OCI-LY1 (cell line): ENCODE measurements at regions not wholly inside any gene's neighbourhood (a gene's known extent, or its start where the extent isn't known, plus 50 kb on each side); places are given as distances from the start of the nearest gene placed in this dataset.
A peak's percentile ranks its signal among the peaks of the same experiment; 100 is the strongest.

Experiments
- H2AFZ ChIP-seq: fragments of 200-600 bp; sonication (generic), shearing (Covaris generic); 2 replicates; pipeline ENCODE4 v1.6.0; 2014; ENCODE audit warnings: antibody characterized with exemption, mild to moderate bottlenecking, low read length
- H3F3A ChIP-seq: fragments of 200-600 bp; sonication (generic), shearing (Covaris generic); 2 replicates; pipeline ENCODE4 v1.6.0; 2014; ENCODE audit warnings: mild to moderate bottlenecking, antibody characterized with exemption, low read length, moderate library complexity; ENCODE audit not compliant: insufficient read depth
- H3K27ac ChIP-seq: fragments of 200-600 bp; sonication (generic); 2 replicates; pipeline ENCODE4 v1.5.1; 2014; ENCODE audit warnings: low read length, mixed run types, mild to moderate bottlenecking, low read depth; ENCODE audit not compliant: poor library complexity, severe bottlenecking
- H3K27me3 ChIP-seq: fragments of 200-600 bp; sonication (generic); 2 replicates; pipeline ENCODE4 v1.6.0; 2014; ENCODE audit warnings: antibody characterized with exemption, mild to moderate bottlenecking, low read length, moderate library complexity; ENCODE audit not compliant: insufficient read depth
- H3K36me3 ChIP-seq: fragments of 200-600 bp; sonication (generic); 2 replicates; pipeline ENCODE4 v1.6.1; 2014; ENCODE audit warnings: mild to moderate bottlenecking, antibody characterized with exemption, low read length, moderate library complexity, mixed read lengths; ENCODE audit not compliant: insufficient read depth
- H3K4me1 ChIP-seq: fragments of 200-600 bp; sonication (generic); 2 replicates; pipeline ENCODE4 v1.5.1; 2014; ENCODE audit warnings: mild to moderate bottlenecking, low read length, moderate library complexity; ENCODE audit not compliant: insufficient read depth, severe bottlenecking
- H3K4me2 ChIP-seq: fragments of 200-600 bp; sonication (generic), shearing (Covaris generic); 2 replicates; pipeline ENCODE4 v1.6.1; 2014; ENCODE audit warnings: low read length
- H3K4me3 ChIP-seq: fragments of 200-600 bp; sonication (generic); 2 replicates; pipeline ENCODE4 v1.5.1; 2014; ENCODE audit warnings: low read length, low read depth, mild to moderate bottlenecking, mixed read lengths; ENCODE audit not compliant: poor library complexity, severe bottlenecking
- H3K79me2 ChIP-seq: fragments of 200-600 bp; shearing (Covaris generic); 2 replicates; pipeline ENCODE4 v1.6.1; 2016; ENCODE audit warnings: mixed run types, low read length, mixed read lengths; ENCODE audit not compliant: insufficient read depth
- H3K9ac ChIP-seq: fragments of 200-600 bp; sonication (generic), shearing (Covaris generic); 2 replicates; pipeline ENCODE4 v1.6.1; 2014; ENCODE audit warnings: mild to moderate bottlenecking, low read length, mixed read lengths
- H3K9me2 ChIP-seq: fragments of 200-600 bp; sonication (generic), shearing (Covaris generic); 2 replicates; pipeline ENCODE4 v1.6.1; 2014; ENCODE audit warnings: low read depth, mild to moderate bottlenecking, low read length, mixed read lengths
- H3K9me3 ChIP-seq: fragments of 200-600 bp; shearing (Covaris generic); 2 replicates; pipeline ENCODE4 v1.6.1; 2014; ENCODE audit warnings: low read length, mixed read lengths
- H4K20me1 ChIP-seq: fragments of 200-600 bp; sonication (generic), shearing (Covaris generic); 2 replicates; pipeline ENCODE4 v1.6.0; 2016; ENCODE audit warnings: mild to moderate bottlenecking, low read length; ENCODE audit not compliant: insufficient read depth
- EZH2 ChIP-seq: fragments of 200-600 bp; sonication (generic), shearing (Covaris generic); IDR thresholded peaks from 2 replicates; pipeline ENCODE4 v1.8.0; 2017; ENCODE audit warnings: borderline replicate concordance, mixed run types, mild to moderate bottlenecking, antibody characterized with exemption, low read length, moderate library complexity, mixed read lengths
- TF ChIP-seq, protein P1 (sequence below): fragments of 200-600 bp; sonication (generic), shearing (Covaris generic); IDR thresholded peaks from 2 replicates; pipeline ENCODE4 v1.5.1; 2017; ENCODE audit warnings: mild to moderate bottlenecking, antibody characterized with exemption, low read length, moderate library complexity, mixed read lengths

DNA sequence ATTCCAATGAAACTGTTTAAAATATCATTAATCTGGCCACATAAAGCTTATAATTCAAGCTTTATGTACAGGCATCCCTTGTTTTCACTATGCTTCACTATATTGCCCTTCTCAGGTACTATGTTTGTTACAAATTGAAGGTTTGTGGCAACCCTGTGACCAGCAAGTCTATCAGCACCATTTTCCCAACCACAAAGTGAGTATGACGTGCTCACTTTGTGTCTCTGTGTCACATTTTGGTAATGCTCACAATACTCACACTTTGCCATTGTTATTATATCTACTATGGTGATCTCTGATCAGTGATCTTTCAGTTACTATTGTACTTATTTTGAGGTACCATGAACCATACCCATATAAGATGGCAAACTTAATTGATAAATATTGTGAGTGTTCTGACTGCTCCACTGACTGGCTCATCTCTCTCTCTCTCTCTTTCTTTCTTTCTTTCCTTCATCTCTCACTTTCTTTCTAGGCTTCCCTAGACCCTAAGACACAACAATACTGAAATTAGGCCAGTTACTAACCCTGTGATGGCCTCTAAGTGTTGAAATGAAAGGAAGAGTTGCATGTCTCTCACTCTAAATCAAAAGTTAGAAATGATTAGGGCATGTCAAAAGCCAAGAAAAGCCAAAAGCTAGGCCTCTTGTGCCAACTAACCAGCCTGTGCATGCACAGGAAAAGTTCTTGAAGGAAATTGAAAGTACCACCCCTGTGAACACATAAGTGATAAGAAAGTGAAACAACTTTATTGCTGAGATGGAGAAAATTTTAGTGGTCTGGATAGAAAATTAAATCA, 227.9 kb downstream of the BCAS1 start:
- Histone ChIP-seq H3F3A (peaks cover 24% of the 10 kb centered on the region; the same call in 1 of the 2 replicates), H3K27ac (peak overlapping the region; percentile 88), H3K9ac (0 out of 2 replicates have a peak overlapping the region, but pooled peaks have one; percentile 10), H3K9me3 (no peaks in the 10 kb centered on the region), H2AFZ (0 out of 2 replicates have a peak overlapping the region, but pooled peaks have one; percentile 13), H3K4me3 (no peak overlapping the region), H3K36me3 (no peaks in the 10 kb centered on the region), H3K27me3 (no peaks in the 10 kb centered on the region), H3K79me2 (no peaks in the 10 kb centered on the region), H3K4me2 (peak overlapping the region; percentile 15), H3K4me1 (peaks cover 78% of the 10 kb centered on the region), H3K9me2 (no peaks in the 10 kb centered on the region), H4K20me1 (no peaks in the 10 kb centered on the region)
- TF ChIP-seq EZH2 = no peak

DNA sequence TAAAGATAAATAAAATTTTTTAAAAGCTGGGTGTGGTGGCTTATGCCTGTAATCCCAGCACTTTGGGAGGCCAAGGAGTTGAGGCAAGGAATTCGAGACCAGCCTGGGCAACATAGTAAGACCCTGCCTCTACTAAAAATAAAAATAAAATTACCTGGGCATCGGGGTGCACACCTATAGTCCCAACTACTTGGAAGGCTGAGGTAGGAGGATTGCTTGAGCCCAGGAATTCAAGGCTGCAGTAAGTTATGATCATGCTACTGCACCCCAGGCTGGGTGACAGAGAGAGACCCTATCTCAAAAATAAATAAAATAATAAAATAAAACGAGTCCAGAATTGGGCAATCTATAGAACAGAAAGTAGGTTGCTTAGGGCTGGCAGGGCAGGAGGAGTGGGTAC, 228.7 kb downstream of the BCAS1 start:
- peak overlapping the region; percentile 88 for H3K27ac ChIP-seq
- no peak overlapping the region for H3K4me3 ChIP-seq
- H3K9me2 ChIP-seq = no peaks in the 10 kb centered on the region
- no peaks in the 10 kb centered on the region for H3K79me2 ChIP-seq
- H3K9ac ChIP-seq = no peak overlapping the region
- no peak for TF ChIP-seq EZH2
- TF ChIP-seq, protein P1, sequence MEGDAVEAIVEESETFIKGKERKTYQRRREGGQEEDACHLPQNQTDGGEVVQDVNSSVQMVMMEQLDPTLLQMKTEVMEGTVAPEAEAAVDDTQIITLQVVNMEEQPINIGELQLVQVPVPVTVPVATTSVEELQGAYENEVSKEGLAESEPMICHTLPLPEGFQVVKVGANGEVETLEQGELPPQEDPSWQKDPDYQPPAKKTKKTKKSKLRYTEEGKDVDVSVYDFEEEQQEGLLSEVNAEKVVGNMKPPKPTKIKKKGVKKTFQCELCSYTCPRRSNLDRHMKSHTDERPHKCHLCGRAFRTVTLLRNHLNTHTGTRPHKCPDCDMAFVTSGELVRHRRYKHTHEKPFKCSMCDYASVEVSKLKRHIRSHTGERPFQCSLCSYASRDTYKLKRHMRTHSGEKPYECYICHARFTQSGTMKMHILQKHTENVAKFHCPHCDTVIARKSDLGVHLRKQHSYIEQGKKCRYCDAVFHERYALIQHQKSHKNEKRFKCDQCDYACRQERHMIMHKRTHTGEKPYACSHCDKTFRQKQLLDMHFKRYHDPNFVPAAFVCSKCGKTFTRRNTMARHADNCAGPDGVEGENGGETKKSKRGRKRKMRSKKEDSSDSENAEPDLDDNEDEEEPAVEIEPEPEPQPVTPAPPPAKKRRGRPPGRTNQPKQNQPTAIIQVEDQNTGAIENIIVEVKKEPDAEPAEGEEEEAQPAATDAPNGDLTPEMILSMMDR = no peak
- H3K4me2 ChIP-seq = no peak overlapping the region
- no peaks in the 10 kb centered on the region for H4K20me1 ChIP-seq
- H3K9me3 ChIP-seq = no peaks in the 10 kb centered on the region
- H3K36me3 ChIP-seq = no peaks in the 10 kb centered on the region
- 0 out of 2 replicates have a peak overlapping the region, but pooled peaks have one; percentile 13 for H2AFZ ChIP-seq
- H3K4me1 ChIP-seq = peaks cover 70% of the 10 kb centered on the region
- peaks cover 24% of the 10 kb centered on the region; the same call in 1 of the 2 replicates for H3F3A ChIP-seq
- H3K27me3 ChIP-seq = no peaks in the 10 kb centered on the region

DNA sequence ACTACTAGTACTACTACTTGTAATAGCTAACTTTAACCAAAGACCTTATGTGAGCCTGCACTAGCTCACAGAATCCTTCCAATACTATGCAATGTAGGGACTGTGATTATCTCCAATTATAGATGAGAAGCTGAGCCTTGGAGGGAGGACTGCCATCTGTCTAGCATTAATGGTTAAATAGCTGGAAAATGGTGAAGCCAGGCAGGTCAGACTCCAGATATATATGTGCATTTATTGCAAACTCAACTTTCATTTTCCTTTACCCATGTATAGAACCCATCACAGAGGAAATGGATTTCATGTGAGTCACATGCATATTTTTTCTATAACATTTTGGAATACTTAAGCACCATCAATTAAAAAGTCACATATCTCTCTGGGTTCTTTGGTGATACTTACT, 229.9 kb downstream of the BCAS1 start:
- Histone ChIP-seq H3K36me3 (no peaks in the 10 kb centered on the region), H3K79me2 (no peaks in the 10 kb centered on the region), H3K27ac (peak overlapping the region; percentile 94), H3K4me2 (no peak overlapping the region), H3K4me3 (no peak overlapping the region), H3K4me1 (peaks cover 61% of the 10 kb centered on the region), H4K20me1 (no peaks in the 10 kb centered on the region), H3K9me2 (no peaks in the 10 kb centered on the region), H3K9ac (no peak overlapping the region), H2AFZ (no peak overlapping the region), H3K9me3 (no peaks in the 10 kb centered on the region), H3F3A (peaks cover 28% of the 10 kb centered on the region; the same call in 1 of the 2 replicates), H3K27me3 (no peaks in the 10 kb centered on the region)
- TF ChIP-seq, protein P1 = no peak
